Loucy (cell line): ENCODE measurements at regions not wholly inside any gene's neighbourhood (a gene's known extent, or its start where the extent isn't known, plus 50 kb on each side); places are given as distances from the start of the nearest gene placed in this dataset.

Experiments used
- H2AFZ ChIP-seq: fragments of 200-600 bp; sonication (generic); 2 replicates; pipeline ENCODE4 v1.6.0; 2016; ENCODE audit warnings: antibody characterized with exemption, mild to moderate bottlenecking, low read length, moderate library complexity
- H3F3A ChIP-seq: fragments of 200-600 bp; 2 replicates; pipeline ENCODE4 v1.6.0; 2016; ENCODE audit warnings: antibody characterized with exemption, low read depth, mild to moderate bottlenecking
- H3K27me3 ChIP-seq: fragments of 200-600 bp; sonication (generic); 2 replicates; pipeline ENCODE4 v1.6.1; 2014; ENCODE audit warnings: low read length, mild to moderate bottlenecking; ENCODE audit not compliant: insufficient read depth, poor library complexity, severe bottlenecking
- H3K36me3 ChIP-seq: fragments of 200-600 bp; sonication (generic); 2 replicates; pipeline ENCODE4 v1.6.1; 2016; ENCODE audit warnings: low read length; ENCODE audit not compliant: insufficient read depth
- H3K4me1 ChIP-seq: fragments of 200-600 bp; sonication (generic); 2 replicates; pipeline ENCODE4 v1.5.1; 2014; ENCODE audit warnings: low read length, mild to moderate bottlenecking; ENCODE audit not compliant: insufficient read depth, poor library complexity, severe bottlenecking
- H3K4me2 ChIP-seq: fragments of 200-600 bp; sonication (generic); 2 replicates; pipeline ENCODE4 v1.6.0; 2014; ENCODE audit warnings: antibody characterized with exemption, low read length, low read depth, mild to moderate bottlenecking; ENCODE audit not compliant: poor library complexity, severe bottlenecking
- H3K4me3 ChIP-seq: fragments of 200-600 bp; sonication (generic); 2 replicates; pipeline ENCODE4 v1.5.1; 2014; ENCODE audit warnings: low read length, mild to moderate bottlenecking, mixed read lengths; ENCODE audit not compliant: poor library complexity, severe bottlenecking
- H3K79me2 ChIP-seq: fragments of 200-600 bp; sonication (generic); 2 replicates; pipeline ENCODE4 v1.6.1; 2014; ENCODE audit warnings: low read length; ENCODE audit not compliant: insufficient read depth
- H3K9ac ChIP-seq: fragments of 200-600 bp; sonication (generic); 2 replicates; pipeline ENCODE4 v1.6.0; 2014; ENCODE audit warnings: mild to moderate bottlenecking, low read depth, low read length, moderate library complexity; ENCODE audit not compliant: poor library complexity, severe bottlenecking
- H3K9me2 ChIP-seq: fragments of 200-600 bp; sonication (generic); replicated peaks from 2 replicates; pipeline ENCODE4 v1.6.1; 2016; ENCODE audit warnings: low read depth, low read length, mixed read lengths
- H3K9me3 ChIP-seq: fragments of 200-600 bp; sonication (generic); 2 replicates; pipeline ENCODE4 v1.6.1; 2014; ENCODE audit warnings: mild to moderate bottlenecking, antibody characterized with exemption, low read length, low read depth; ENCODE audit not compliant: insufficient read depth
- H4K20me1 ChIP-seq: fragments of 200-600 bp; sonication (generic); 2 replicates; pipeline ENCODE4 v1.6.0; 2014; ENCODE audit warnings: antibody characterized with exemption, low read length, mild to moderate bottlenecking; ENCODE audit not compliant: insufficient read depth, poor library complexity, severe bottlenecking
- EZH2phosphoT487 ChIP-seq: fragments of 200-600 bp; IDR thresholded peaks from 2 replicates; pipeline ENCODE4 v1.6.1; 2018; ENCODE audit warnings: antibody characterized with exemption, mild to moderate bottlenecking, moderate library complexity, borderline replicate concordance
- TF ChIP-seq, protein P1 (sequence below): fragments of 200-600 bp; sonication (generic); conservative IDR thresholded peaks from 2 replicates; pipeline ENCODE4 v1.5.1; 2014; ENCODE audit warnings: mild to moderate bottlenecking, antibody characterized with exemption, low read length

DNA sequence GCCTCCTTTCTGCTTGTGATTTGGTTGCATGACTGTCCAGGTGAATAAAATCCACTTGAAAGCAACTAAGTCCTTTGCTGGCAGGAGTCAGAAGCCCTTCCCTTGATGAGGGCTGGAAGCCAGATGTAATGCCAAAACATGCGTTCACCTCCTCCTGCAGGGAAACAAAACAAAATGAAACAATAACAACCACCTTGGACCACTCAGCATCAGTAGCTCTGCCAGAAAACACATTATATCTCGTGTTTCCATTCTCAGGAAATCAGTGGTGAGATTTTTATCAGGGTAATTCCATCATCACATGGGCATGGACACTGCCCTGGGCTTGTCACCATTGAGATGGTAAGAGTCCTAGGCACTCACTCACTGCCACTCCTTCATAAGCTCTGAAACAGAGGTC, 350.3 kb upstream of the ACTBL2 start:
- no peak overlapping the region for H3K9ac ChIP-seq
- H3K4me3 ChIP-seq = no peak overlapping the region
- no peaks in the 10 kb centered on the region for H3K36me3 ChIP-seq
- H3K9me2 ChIP-seq = no peaks in the 10 kb centered on the region
- no peaks in the 10 kb centered on the region for H3K27me3 ChIP-seq
- H3F3A ChIP-seq = no peaks in the 10 kb centered on the region
- no peak overlapping the region for H3K4me2 ChIP-seq
- TF ChIP-seq, protein P1, sequence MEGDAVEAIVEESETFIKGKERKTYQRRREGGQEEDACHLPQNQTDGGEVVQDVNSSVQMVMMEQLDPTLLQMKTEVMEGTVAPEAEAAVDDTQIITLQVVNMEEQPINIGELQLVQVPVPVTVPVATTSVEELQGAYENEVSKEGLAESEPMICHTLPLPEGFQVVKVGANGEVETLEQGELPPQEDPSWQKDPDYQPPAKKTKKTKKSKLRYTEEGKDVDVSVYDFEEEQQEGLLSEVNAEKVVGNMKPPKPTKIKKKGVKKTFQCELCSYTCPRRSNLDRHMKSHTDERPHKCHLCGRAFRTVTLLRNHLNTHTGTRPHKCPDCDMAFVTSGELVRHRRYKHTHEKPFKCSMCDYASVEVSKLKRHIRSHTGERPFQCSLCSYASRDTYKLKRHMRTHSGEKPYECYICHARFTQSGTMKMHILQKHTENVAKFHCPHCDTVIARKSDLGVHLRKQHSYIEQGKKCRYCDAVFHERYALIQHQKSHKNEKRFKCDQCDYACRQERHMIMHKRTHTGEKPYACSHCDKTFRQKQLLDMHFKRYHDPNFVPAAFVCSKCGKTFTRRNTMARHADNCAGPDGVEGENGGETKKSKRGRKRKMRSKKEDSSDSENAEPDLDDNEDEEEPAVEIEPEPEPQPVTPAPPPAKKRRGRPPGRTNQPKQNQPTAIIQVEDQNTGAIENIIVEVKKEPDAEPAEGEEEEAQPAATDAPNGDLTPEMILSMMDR = no peak
- TF ChIP-seq EZH2phosphoT487 = no peak
- no peaks in the 10 kb centered on the region for H3K4me1 ChIP-seq
- no peak overlapping the region for H2AFZ ChIP-seq
- no peaks in the 10 kb centered on the region for H3K79me2 ChIP-seq
- no peaks in the 10 kb centered on the region for H3K9me3 ChIP-seq
- H4K20me1 ChIP-seq = no peaks in the 10 kb centered on the region

GRCh38 chr5:57831932-57832331, 349.3 kb upstream of the ACTBL2 start:
- Histone ChIP-seq H3K4me2 (no peak overlapping the region), H3K9me2 (no peaks in the 10 kb centered on the region), H3K79me2 (no peaks in the 10 kb centered on the region), H3K36me3 (no peaks in the 10 kb centered on the region), H2AFZ (no peak overlapping the region), H3K9ac (no peak overlapping the region), H3K27me3 (no peaks in the 10 kb centered on the region), H4K20me1 (no peaks in the 10 kb centered on the region), H3K9me3 (no peaks in the 10 kb centered on the region), H3K4me3 (no peak overlapping the region), H3K4me1 (no peaks in the 10 kb centered on the region), H3F3A (no peaks in the 10 kb centered on the region)
- TF ChIP-seq, protein P1 = no peak
- no peak for TF ChIP-seq EZH2phosphoT487

DNA sequence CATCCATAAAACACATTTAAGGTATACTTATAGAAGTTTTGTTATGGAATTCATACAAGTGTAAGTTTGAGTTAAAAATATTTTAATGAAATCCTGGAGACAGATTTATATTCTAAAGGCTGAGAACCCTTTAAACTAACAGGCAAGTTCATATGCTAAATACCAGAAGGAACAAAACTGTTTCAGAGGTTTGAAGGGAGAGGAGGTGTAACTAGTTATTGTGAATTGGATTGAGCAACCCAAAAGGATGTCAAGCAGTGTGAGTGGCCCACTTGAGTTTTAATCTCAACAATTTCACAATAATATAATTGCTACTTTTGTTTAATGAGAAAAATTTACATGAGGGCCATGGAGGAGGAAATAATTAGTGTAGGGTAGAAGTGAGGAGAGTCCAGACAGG, 348.5 kb upstream of the ACTBL2 start:
- Histone ChIP-seq H3K9me2 (no peaks in the 10 kb centered on the region), H3K27me3 (no peaks in the 10 kb centered on the region), H3K4me1 (no peaks in the 10 kb centered on the region), H3K9ac (no peak overlapping the region), H3K4me3 (no peak overlapping the region), H3K9me3 (no peaks in the 10 kb centered on the region), H3K36me3 (no peaks in the 10 kb centered on the region), H3F3A (no peaks in the 10 kb centered on the region), H2AFZ (no peak overlapping the region), H3K4me2 (no peak overlapping the region), H3K79me2 (no peaks in the 10 kb centered on the region), H4K20me1 (no peaks in the 10 kb centered on the region)
- TF ChIP-seq, protein P1 = no peak
- TF ChIP-seq EZH2phosphoT487 = no peak
